ENCODE measurements at regions not wholly inside any gene's neighbourhood (a gene's known extent, or its start where the extent isn't known, plus 50 kb on each side); places are given as distances from the start of the nearest gene placed in this dataset.

- Histone ChIP-seq H3K27ac (ENCODE audit: low read depth in 1 of 2, low read length in 1 of 2) (no peak overlapping the region), H3K36me3 (ENCODE audit: control insufficient read depth in 4 of 4, insufficient read depth in 4 of 4, low read length in 4 of 4) (no peaks in the 10 kb centered on the region), H3K4me3 (no peak overlapping the region), H3K27me3 (ENCODE audit: control insufficient read depth in 3 of 3, insufficient read depth in 3 of 3, low read length in 2 of 3) (no peaks in the 10 kb centered on the region), H3K9me3 (ENCODE audit: control insufficient read depth in 4 of 4, insufficient read depth in 3 of 4, low read length in 3 of 4) (no peaks in the 10 kb centered on the region), H3K4me1 (ENCODE audit: control insufficient read depth in 5 of 5, insufficient read depth in 5 of 5, low read length in 5 of 5) (peaks cover 0 to 6% (median 0%) of the 10 kb centered on the region in 5 donors), H3K9ac (ENCODE audit: insufficient read depth in 1 of 2, low read length in 2 of 2) (no peak overlapping the region)
- 33 to 46% methylated on average over 1 of the region's 1 CpG for WGBS, 2 donors
- TF ChIP-seq, protein P1, sequence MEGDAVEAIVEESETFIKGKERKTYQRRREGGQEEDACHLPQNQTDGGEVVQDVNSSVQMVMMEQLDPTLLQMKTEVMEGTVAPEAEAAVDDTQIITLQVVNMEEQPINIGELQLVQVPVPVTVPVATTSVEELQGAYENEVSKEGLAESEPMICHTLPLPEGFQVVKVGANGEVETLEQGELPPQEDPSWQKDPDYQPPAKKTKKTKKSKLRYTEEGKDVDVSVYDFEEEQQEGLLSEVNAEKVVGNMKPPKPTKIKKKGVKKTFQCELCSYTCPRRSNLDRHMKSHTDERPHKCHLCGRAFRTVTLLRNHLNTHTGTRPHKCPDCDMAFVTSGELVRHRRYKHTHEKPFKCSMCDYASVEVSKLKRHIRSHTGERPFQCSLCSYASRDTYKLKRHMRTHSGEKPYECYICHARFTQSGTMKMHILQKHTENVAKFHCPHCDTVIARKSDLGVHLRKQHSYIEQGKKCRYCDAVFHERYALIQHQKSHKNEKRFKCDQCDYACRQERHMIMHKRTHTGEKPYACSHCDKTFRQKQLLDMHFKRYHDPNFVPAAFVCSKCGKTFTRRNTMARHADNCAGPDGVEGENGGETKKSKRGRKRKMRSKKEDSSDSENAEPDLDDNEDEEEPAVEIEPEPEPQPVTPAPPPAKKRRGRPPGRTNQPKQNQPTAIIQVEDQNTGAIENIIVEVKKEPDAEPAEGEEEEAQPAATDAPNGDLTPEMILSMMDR (IDR thresholded peaks at IDR 0.05; ENCODE audit: control extremely low read depth, extremely low read depth), result no peak
- ATAC-seq (ENCODE audit: insufficient read depth, low FRiP score), result no peak
- DNase-seq, result peak in 2 of 3 donors; percentile 92 to 94
Measured at GRCh38 chr9:25284365-25284764, 393.9 kb downstream of the TUSC1 start.

DNA sequence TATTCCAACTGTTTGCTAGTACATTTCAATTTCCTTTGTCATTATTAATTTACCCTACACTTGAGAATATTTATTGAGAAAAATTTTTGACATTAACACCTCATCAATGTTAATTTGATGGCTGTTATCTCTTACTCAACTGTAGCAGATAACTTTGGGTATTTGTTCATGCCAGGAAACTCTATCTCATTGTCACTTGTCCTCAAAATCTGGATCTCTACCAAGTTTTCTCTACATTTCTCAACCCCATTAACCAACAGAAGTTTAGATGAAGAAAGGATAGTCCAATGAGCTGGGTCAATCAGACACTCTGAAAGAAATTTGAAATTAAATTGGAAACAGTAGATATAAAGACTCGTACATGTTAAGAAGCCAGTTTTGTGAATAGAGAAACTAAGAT, 395.3 kb downstream of the TUSC1 start:
- 81 to 93% methylated on average over 1 of the region's 1 CpG for WGBS, 2 donors
- ATAC-seq (ENCODE audit: insufficient read depth, low FRiP score), result no peak
- TF ChIP-seq, protein P1 (IDR thresholded peaks at IDR 0.05; ENCODE audit: control extremely low read depth, extremely low read depth), result no peak

GRCh38 chr9:25261445-25261844, 416.8 kb downstream of the TUSC1 start:
- H3K9ac ChIP-seq (ENCODE audit: insufficient read depth in 1 of 2, low read length in 2 of 2), result no peak overlapping the region
- no peaks in the 10 kb centered on the region for H3K9me3 ChIP-seq (ENCODE audit: control insufficient read depth in 4 of 4, insufficient read depth in 3 of 4, low read length in 3 of 4)
- H3K36me3 ChIP-seq (ENCODE audit: control insufficient read depth in 4 of 4, insufficient read depth in 4 of 4, low read length in 4 of 4), result no peaks in the 10 kb centered on the region
- DNase-seq (no peak), ATAC-seq (ENCODE audit: insufficient read depth, low FRiP score) (no peak)
- TF ChIP-seq, protein P1 (IDR thresholded peaks at IDR 0.05; ENCODE audit: control extremely low read depth, extremely low read depth), result no peak
- no peak overlapping the region for H3K4me3 ChIP-seq
- H3K27ac ChIP-seq (ENCODE audit: low read depth in 1 of 2, low read length in 1 of 2), result no peak overlapping the region
- H3K4me1 ChIP-seq (ENCODE audit: control insufficient read depth in 5 of 5, insufficient read depth in 5 of 5, low read length in 5 of 5), result no peaks in the 10 kb centered on the region
- WGBS, 2 donors, result 85 to 89% methylated on average over 4 of the region's 4 CpGs
- no peaks in the 10 kb centered on the region for H3K27me3 ChIP-seq (ENCODE audit: control insufficient read depth in 3 of 3, insufficient read depth in 3 of 3, low read length in 2 of 3)

More for the DNA sequence above, 395.3 kb downstream of the TUSC1 start:
- no peaks in the 10 kb centered on the region for H3K27me3 ChIP-seq (ENCODE audit: control insufficient read depth in 3 of 3, insufficient read depth in 3 of 3, low read length in 2 of 3)
- peaks cover 0 to 6% (median 0%) of the 10 kb centered on the region in 5 donors for H3K4me1 ChIP-seq (ENCODE audit: control insufficient read depth in 5 of 5, insufficient read depth in 5 of 5, low read length in 5 of 5)
- H3K9ac ChIP-seq (ENCODE audit: insufficient read depth in 1 of 2, low read length in 2 of 2), result no peak overlapping the region
- no peak overlapping the region for H3K27ac ChIP-seq (ENCODE audit: low read depth in 1 of 2, low read length in 1 of 2)
- no peak overlapping the region for H3K4me3 ChIP-seq
- no peaks in the 10 kb centered on the region for H3K9me3 ChIP-seq (ENCODE audit: control insufficient read depth in 4 of 4, insufficient read depth in 3 of 4, low read length in 3 of 4)
- no peaks in the 10 kb centered on the region for H3K36me3 ChIP-seq (ENCODE audit: control insufficient read depth in 4 of 4, insufficient read depth in 4 of 4, low read length in 4 of 4)
- DNase-seq, result peak in 2 of 3 donors; percentile 53 to 59

GRCh38 chr9:25260046-25260445, 418.2 kb downstream of the TUSC1 start:
- Histone ChIP-seq H3K27me3 (ENCODE audit: control insufficient read depth in 3 of 3, insufficient read depth in 3 of 3, low read length in 2 of 3) (no peaks in the 10 kb centered on the region), H3K36me3 (ENCODE audit: control insufficient read depth in 4 of 4, insufficient read depth in 4 of 4, low read length in 4 of 4) (no peaks in the 10 kb centered on the region), H3K9me3 (ENCODE audit: control insufficient read depth in 4 of 4, insufficient read depth in 3 of 4, low read length in 3 of 4) (no peaks in the 10 kb centered on the region), H3K27ac (ENCODE audit: low read depth in 1 of 2, low read length in 1 of 2) (no peak overlapping the region), H3K4me3 (no peak overlapping the region), H3K4me1 (ENCODE audit: control insufficient read depth in 5 of 5, insufficient read depth in 5 of 5, low read length in 5 of 5) (no peaks in the 10 kb centered on the region), H3K9ac (ENCODE audit: insufficient read depth in 1 of 2, low read length in 2 of 2) (no peak overlapping the region)
- ATAC-seq (ENCODE audit: insufficient read depth, low FRiP score), result no peak
- no peak for DNase-seq
- 60 to 73% methylated on average over 1 of the region's 1 CpG for WGBS, 2 donors
- TF ChIP-seq, protein P1 (IDR thresholded peaks at IDR 0.05; ENCODE audit: control extremely low read depth, extremely low read depth), result no peak

Data from lung (tissue), 11 donors.